GM19324 (cell line): ENCODE measurements at regions not wholly inside any gene's neighbourhood (a gene's known extent, or its start where the extent isn't known, plus 50 kb on each side); places are given as distances from the start of the nearest gene placed in this dataset.

ENCODE experiments used
- ATAC-seq: cut with Tn5 transposase; IDR thresholded peaks from one replicate; pipeline ENCODE4 v1.9.1; 2021; ENCODE audit warnings: mild to moderate bottlenecking, moderate library complexity; ENCODE audit not compliant: unreplicated experiment, low FRiP score

DNA sequence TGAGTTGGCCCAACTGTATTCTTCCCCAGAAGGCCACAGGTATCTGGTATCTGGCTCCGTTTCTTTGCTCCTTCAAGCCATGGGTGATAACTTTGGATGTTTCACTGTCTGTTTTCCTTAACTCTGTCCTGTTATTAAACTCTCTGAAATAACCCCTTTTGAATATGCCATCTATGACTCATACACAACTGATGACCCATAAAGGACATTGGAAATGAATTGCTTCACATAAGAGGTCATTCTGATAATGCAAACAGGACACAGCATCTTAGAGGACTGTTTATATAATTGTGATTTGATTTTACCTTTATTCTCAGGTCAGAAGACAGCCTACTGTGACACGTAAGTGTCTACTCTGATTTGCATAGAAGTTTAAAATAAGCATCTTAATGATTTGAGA lies 227.7 kb downstream of the VEGFC start:
- no peak for ATAC-seq

DNA sequence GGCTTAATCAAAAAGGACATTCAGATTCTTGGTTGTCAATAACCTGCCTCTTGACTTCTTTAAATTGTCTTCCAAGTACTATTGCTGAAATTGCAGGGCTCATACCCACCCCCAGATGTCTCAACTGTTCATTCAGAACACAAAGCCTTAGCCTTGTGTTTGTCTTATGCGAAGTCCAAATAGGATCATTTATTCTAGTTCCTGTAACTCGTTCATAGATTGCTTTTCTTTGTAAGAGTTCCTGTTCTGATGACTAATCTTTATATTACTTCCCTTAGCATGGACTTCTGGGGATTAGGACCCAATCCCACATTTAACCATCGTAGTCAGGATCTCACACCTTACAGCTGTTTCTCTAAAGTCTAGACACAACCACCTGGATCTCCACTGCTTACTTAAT lies 226.0 kb downstream of the VEGFC start:
- ATAC-seq, result no peak

DNA sequence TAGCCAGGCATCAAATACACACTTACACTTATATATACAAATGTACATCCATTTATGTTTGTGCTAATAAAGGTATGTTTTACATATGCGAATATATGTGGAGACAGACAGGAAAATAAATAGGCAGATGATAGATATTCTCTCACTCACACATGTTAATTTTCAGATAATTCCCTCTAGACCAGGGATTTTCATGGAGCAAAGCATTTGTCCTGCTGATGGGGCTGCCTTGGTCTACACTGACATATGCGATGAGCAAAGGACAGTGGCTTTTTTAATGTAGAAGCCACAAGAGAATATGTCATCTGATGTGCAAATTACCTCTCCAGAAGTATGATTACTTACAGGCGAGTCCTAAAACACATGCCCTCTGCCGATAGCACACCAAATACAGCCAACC lies 224.5 kb downstream of the VEGFC start:
- ATAC-seq, result no peak

DNA sequence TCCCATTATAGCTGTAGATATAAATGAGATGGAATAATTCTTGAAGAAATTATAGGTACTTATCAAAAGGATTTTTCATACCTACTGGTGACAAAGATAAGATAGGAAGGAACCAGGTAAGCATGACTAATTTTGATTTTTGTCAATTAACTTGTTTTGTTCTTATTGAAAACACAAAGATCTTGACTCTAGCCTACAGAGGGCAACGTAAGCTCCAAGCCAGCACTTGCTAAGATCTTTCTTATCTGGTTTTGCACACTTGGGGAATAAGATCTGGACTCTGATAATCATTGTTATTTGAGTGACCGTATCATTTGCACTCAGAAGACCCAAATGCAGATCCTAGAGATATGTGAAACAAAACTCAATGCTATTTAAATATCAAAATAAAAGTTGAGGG lies 223.4 kb downstream of the VEGFC start:
- ATAC-seq, result no peak

DNA sequence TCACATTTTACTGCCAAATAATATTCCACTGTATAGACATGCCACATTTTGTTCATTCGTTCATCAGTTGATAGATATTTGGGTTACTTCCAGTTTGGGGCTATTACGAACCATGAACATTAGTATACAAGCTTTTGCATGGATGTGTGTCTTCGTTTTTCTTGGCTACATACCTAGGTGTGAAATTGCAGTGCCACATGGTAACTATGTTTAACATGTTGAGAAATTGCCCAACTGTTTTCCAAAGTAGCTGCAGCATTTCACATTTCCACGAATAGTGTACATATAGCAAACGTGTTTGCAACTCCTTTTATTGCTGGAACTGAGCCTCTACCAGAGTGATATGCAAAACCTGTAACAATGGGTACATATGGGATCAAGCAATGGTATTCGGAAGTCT lies 221.5 kb downstream of the VEGFC start:
- ATAC-seq, result no peak

DNA sequence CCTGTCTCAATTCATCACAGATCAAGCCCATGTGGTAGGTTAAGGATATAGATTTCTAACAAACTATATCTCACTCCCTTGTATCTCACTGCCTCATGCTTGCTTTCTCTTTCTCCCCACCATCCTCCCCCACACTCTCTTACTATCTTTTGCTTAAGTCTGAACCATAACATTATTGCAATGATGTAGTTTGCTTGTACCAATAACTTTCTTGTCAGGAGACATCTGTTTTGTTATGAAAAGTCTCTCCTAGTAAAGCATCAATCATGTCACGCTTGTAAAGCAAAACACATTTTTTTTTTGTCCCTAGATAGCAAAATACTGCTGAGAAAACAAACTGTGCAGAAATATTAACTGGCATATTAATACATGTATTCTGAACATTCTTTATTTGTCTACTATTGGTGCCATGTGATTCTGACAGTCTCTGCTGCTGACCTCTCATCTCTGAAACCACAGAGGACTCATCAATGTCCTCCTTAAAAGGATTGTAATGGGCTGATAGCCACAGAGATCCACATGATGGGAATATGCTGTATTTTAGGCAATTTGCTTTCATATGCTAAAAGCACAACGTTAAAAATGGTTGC lies 217.5 kb downstream of the VEGFC start:
- no peak for ATAC-seq

DNA sequence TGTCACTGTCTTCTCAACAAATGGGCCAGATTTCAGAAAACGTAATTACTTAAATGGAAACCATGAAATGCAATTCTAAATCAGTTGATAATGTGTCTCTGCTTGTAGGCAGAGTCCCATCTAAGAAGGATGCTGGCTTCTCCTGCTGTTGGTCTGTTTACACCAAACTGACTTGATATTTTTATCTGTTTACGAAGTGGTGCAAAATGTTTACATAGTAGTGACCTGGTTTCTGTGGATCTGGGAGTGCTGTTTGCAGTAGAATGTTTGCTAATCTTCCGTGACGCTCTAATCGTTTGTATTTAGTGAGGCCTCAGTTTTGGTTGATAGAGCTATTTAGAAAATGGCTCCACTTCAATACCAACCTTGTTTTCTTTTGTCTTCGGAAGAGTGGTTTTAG lies 213.5 kb downstream of the VEGFC start:
- no peak for ATAC-seq

DNA sequence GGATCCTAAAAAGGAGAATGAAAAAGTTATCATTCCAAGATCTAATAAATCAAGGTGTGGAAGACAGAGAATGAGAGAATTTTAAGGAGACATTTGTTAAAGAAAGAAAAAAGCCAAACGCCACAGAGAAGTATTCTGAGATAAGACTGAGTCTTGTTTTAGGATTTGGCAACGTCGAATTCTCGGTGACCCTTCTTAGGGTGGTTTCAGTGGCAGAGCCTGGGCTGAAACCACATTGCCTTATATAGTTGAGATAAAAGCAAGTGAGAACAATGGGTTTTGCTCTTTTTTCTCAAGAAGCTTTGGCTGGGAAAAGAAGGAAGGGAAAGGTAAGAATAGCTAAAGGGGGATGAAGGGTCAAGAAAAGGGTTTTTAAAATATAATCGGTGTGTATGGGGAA lies 209.4 kb downstream of the VEGFC start:
- no peak for ATAC-seq

DNA sequence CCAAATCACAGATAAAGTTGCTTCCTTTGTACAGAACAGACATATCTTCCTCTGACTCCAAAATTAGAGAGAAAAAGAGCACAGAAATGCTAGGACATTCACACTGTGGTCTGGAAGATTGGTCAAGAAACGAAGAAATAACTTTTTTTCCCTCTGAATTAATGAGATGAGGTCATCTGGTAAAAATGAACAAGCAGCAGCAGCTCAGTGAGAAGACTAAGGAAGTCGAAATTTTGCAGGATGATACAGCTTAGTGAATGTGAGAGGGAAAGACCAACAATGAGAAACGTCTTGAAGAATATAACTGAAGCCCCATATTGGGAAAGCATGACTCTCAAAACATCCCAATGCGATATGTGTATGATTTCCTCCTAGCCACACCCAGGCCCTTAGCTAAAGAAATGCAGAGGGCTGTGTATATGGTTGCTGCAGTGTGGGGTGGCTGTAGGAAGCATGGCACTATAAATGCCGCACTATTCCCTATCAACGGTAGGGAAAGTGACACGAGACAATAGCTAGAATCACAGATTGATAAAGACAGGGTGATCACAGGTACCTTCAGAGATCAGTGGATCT lies 208.6 kb downstream of the VEGFC start:
- ATAC-seq, result no peak

DNA sequence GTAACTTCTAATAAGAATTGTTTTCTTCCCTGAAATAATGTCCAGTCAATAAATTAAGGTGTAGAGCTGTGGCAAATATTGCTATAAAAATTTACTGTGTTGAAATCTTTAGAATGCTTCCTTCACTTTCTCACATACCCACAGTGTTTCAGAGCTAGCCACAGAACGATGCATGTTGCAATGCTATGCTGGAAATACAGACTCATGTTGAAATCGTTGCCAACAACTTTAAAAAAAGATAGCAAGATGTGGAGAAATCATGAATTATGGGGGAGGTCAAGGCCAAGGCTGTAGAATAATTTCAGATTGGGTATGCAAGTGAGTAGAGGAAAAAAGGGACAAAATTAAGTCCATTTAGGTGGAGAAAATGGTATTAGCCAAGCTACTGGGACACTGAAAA lies 204.8 kb downstream of the VEGFC start:
- no peak for ATAC-seq

DNA sequence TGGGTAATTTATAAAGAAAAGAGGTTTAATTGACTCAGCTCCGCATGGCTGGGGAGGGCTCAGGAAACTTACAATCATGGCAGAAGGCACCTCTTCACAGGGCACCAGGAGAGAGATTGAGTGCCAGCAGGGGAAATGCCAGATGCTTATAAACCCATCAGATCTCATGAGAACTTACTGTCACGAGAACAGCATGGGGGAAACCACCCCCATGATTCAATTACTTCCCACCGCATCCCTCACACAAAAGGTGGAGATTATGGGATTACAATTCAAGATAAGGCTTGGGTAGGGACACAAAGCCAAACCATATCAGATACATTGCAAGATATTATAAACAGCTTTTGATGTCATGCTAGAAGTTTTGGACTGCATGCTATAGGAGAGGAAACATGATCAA lies 204.3 kb downstream of the VEGFC start:
- ATAC-seq, result no peak

DNA sequence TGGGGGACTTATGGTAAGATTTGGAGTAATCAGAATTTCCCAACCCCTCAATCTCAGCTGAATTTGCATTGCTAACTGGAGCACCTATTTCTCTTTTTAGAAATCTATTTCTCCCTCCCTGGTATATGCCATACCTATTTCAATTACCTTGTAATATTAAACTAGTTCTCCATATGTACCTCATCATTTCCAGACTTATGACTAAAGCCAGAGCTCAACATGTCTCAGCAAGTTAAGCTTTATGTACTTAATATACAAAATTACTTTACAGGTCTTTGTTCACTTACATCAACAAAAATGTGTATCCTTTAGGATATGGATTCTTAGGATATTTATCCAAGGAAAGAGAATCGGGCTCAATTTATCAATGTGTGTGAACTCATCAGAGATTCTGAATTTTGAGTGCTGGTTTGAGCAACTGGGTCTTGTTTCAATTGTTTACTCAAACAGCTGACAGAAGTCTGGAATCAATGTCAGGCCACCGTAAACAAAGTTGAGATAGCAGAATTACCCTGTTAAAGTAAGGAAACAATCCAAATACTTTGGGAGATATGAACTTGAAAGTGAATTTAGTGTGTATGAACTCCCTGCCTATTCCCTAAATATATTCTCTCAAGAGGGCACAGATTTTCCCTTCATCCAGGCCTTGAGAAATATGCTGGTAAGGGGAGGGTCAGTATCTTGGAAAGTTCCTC lies 199.6 kb downstream of the VEGFC start:
- ATAC-seq, result no peak

DNA sequence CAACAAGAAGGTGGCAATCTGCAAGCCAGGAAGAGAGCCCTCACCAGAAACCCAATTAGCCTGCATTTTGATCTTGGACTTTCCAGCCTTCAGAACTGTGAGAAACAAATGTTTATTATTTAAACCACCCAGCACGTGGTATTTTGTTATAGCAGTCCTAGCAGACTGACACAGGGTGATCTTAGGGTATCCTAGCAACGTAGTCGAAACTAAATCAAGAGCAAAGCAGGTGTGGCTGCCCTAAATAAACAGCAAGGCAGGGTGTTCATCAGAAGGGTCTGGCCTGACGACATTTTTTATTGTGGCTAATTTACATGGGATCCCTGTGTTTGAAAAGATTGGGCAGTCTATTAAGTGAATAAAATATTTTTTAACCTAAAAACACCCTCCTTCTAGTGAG lies 198.8 kb downstream of the VEGFC start:
- ATAC-seq, result no peak

DNA sequence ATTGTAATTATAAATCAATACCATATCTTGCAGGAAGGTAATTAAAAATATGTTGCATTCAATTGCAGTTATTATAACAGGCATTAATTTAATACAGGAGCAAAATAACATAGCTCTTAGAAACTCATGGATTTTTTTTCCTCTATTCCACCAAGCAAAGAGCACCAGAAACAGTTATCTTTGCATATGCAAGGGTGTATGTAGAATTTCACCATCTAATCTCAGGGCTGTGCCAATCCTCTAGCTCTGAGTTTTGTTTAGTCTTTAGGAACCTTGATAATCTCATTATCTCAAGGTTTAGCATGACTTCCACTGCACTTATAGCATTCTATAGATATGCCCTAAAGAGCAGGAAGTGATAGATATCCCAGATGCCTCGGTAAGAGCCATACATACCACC lies 197.5 kb downstream of the VEGFC start:
- ATAC-seq, result no peak

DNA sequence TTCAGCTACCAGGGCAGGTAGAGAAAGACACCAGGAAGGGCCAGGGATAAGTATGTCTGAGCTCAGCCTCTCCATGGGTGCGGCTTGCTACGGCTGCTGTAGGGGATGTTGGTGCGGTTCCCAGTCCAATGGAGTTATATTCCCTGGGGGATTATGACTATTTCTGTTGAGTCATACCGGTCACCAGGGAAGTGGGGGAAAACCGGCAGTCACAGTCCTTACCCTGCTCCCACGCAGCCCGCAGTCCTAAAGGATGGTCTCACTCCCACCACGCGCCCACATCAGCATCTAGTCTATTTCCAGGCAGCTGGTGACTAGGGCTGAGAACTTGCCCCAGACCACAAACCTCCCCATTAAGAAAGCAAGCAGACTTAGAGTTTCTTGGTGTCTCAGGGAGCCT lies 191.6 kb downstream of the VEGFC start:
- no peak for ATAC-seq

DNA sequence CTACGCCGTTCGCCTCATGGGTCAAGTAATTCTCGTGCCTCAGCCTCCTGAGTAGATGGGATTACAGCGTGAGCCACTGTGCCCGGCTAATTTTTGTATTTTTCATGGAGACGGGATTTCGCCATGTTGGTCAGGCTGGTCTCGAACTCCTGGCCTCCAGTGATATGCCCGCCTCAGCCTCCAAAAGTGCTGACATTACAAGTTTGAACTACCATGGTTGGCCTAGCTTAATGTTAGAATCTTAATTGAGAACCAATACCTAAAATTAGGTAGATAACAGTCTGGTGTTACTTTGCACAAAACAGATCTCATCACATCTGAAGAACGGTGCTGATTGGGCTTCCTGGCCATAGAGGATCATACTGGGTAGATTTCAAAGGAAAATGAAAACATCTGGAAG lies 184.9 kb downstream of the VEGFC start:
- ATAC-seq, result no peak

DNA sequence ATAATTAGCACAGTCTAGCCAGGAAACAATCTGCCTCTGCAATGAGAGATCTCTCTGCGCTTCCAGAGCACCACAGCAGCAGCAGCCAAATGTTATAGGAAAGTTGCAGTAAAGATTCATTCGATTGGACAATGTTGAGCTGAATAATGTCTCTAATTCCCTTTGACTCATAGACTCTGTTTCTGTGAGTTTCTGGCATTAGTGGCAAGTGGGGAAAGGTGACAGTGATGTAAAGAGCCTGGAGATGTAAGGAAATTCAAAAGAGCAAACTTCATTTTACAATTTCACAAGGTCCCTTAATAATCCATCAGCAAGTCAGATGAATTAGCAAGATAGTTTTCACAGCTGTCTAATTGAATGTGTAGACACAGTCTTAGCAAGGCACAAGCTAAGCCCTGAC lies 184.4 kb downstream of the VEGFC start:
- no peak for ATAC-seq

DNA sequence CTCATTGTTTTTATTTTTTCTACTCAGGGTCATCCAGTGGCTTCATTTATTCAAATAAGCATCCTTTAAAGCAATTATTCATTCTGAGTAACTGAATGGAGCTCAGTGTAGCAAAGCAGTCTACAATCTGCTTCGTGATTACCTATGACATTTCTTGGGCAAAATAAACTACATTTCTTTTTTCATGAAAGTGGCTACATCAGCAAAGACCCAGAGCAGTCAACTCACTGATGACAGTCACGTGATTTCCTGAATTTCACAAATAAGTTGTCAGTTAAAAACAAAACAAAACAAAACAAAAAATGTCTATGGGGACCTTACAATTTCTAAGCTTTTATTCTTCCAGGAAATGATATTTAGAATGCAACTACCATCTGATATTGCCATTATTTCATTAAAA lies 182.1 kb downstream of the VEGFC start:
- ATAC-seq, result no peak

DNA sequence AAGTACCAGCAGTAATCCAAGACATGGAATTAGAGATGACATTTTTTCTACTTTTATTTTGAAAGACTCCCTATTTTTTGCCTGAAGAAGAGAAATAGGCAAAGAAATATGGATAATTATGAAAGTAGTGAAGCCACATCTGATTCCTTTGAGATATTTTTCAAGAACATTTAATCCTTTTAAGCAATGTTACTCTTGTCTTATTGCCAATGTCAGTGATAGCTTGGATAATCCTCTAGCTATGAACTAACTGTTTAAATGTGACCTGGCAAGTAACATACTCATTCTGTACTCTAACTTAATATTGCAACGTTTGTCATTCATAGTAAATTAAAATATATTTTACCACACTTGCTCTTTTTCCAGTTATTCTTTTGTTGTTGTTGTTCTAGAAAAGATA lies 181.3 kb downstream of the VEGFC start:
- ATAC-seq, result no peak

DNA sequence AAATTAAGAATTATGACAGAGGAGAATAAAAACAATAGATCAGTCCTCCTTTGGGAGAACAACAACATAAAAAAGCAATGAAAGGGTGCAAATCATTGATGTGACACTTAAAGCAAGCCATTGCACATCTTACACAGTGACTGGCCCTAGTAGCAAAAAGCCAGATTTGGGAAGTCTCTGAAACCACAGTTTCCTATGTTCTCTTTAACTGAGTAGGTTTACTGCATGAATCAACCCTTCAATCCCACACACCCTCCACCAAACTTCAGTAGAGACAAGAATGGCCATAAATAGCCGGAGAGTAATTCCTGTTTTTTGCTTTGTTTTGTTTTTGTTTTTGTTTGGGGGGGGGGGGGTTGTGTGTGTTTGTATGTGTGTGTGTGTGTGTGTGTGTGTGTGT lies 180.8 kb downstream of the VEGFC start:
- no peak for ATAC-seq

DNA sequence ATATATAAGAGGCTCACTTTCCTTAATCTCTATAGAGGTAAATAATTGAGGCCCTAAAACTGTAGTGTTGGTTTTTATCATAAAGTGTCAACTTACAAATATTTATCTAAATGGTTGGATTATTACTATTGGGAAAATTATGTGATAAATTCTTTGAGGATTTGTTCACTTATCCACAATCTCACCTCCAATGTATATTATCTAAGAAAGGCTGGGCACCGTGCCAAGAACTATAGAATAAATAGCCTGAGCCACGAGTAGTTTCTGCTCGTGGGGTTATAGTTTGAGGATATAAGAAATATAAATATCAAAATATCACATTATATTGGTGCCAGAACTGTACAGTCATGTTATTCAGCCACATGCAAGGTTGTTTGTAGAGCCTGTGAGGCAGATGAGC lies 177.9 kb downstream of the VEGFC start:
- ATAC-seq, result no peak

DNA sequence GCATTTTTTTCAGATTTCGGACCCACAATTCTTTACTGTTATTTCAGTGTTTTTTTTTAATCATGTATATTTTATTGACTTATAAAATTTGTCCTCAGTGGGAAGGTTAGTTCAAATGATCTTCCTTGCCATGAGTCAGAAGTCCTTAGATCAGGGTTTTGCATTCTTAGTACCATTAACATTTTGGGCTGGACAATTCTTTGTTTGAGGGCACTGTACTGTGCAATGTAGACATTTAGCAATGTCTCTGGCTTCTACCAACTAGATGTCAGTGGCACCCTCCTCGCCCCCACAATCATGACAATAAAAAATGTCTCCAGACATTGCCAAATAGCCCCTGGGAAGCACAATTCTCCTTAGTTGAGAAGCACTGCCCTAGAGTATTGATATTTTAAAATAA lies 176.6 kb downstream of the VEGFC start:
- ATAC-seq, result no peak
